H1 (cell line): ENCODE measurements at regions not wholly inside any gene's neighbourhood (a gene's known extent, or its start where the extent isn't known, plus 50 kb on each side); places are given as distances from the start of the nearest gene placed in this dataset.

Experiments used
- CTCF ChIA-PET: fragments of 300-600 bp; sonication (Branson Sonifier 250); formaldehyde crosslinking; loops from one replicate; lab custom pipeline; 2021; ENCODE audit not compliant: partially characterized antibody; lab: Charles Lee
- POLR2A ChIA-PET: fragments of 300-600 bp; sonication (Branson Sonifier 250); formaldehyde crosslinking; loops from one replicate; lab custom pipeline; 2021; ENCODE audit warnings: inconsistent platforms; ENCODE audit not compliant: partially characterized antibody; lab: Charles Lee
- DNase-seq, 2 experiments: peaks; one replicate each; pipeline versions ENCODE4 v3.0.0 to v3.0.0-alpha.2; 2010 to 2022; ENCODE audit warnings: low spot score in 2 of 2, low read depth in 1 of 2, mixed read lengths in 1 of 2
- FAIRE-seq: peaks from 2 replicates; lab custom pipeline; 2011; peaks lifted over from hg19 to GRCh38; lab: Jason Lieb, UNC
- H2AFZ ChIP-seq: 2 replicates; pipeline ENCODE4 v1.8.1; 2012; ENCODE audit warnings: low read length, inconsistent platforms
- H2AK5ac ChIP-seq: 2 replicates; pipeline ENCODE4 v1.6.1; 2013; ENCODE audit warnings: low read depth, low read length
- H2BK120ac ChIP-seq: replicated peaks from 2 replicates; pipeline ENCODE3; 2013; ENCODE audit warnings: low read depth, low read length, inconsistent platforms
- H2BK12ac ChIP-seq: 2 replicates; pipeline ENCODE4 v1.6.1; 2013; ENCODE audit warnings: low read depth, low read length
- H2BK15ac ChIP-seq: 2 replicates; pipeline ENCODE4 v1.6.1; 2013; ENCODE audit warnings: low read length
- H2BK20ac ChIP-seq: 2 replicates; pipeline ENCODE4 v1.6.1; 2013; ENCODE audit warnings: low read length
- H2BK5ac ChIP-seq: 2 replicates; pipeline ENCODE4 v1.6.1; 2013; ENCODE audit warnings: low read depth, low read length
- H3K14ac ChIP-seq: 2 replicates; pipeline ENCODE4 v1.6.1; 2013; ENCODE audit warnings: inconsistent platforms; ENCODE audit not compliant: insufficient read length
- H3K18ac ChIP-seq: 2 replicates; pipeline ENCODE4 v1.6.1; 2013; ENCODE audit warnings: low read length; ENCODE audit errors: extremely low read depth
- H3K23ac ChIP-seq: 2 replicates; pipeline ENCODE4 v1.6.1; 2013; ENCODE audit warnings: inconsistent platforms; ENCODE audit not compliant: insufficient read length
- H3K23me2 ChIP-seq: 2 replicates; pipeline ENCODE4 v1.6.1; 2013; ENCODE audit warnings: low read depth, low read length
- H3K27ac ChIP-seq: 2 replicates; pipeline ENCODE4 v1.6.1; 2011; ENCODE audit warnings: low read depth, low read length, inconsistent platforms
- H3K27me3 ChIP-seq, 4 experiments: replicated peaks in 1 of 4; 1 replicate in 1 of 4; 2 replicates in 3 of 4; pipeline versions ENCODE4 v1.6.1 to v1.8.1; 2011 to 2013; ENCODE audit warnings: low read length in 3 of 4, mild to moderate bottlenecking in 3 of 4, inconsistent platforms in 2 of 4, mixed read lengths in 2 of 4, moderate library complexity in 1 of 4; ENCODE audit not compliant: control insufficient read depth in 3 of 4, insufficient read depth in 3 of 4; ENCODE audit errors: extremely low read depth in 1 of 4
- H3K36me3 ChIP-seq, 4 experiments: 2 replicates each; pipeline versions ENCODE4 v1.6.1 to v1.8.1; 2011 to 2013; ENCODE audit warnings: mild to moderate bottlenecking in 4 of 4, low read length in 3 of 4, moderate library complexity in 2 of 4, control low read depth in 1 of 4, inconsistent platforms in 1 of 4; ENCODE audit not compliant: insufficient read depth in 4 of 4, control insufficient read depth in 2 of 4
- H3K4ac ChIP-seq: replicated peaks from 2 replicates; pipeline ENCODE3; 2013; ENCODE audit warnings: low read length, low read depth, mixed read lengths, inconsistent platforms; ENCODE audit not compliant: insufficient read length
- H3K4me1 ChIP-seq, 4 experiments: replicated peaks in 1 of 4; 1 replicate in 1 of 4; 2 replicates in 3 of 4; pipeline versions ENCODE4 v1.6.1 to v1.8.1; 2011 to 2013; ENCODE audit warnings: low read length in 3 of 4, inconsistent platforms in 2 of 4, mixed read lengths in 1 of 4; ENCODE audit not compliant: insufficient read depth in 4 of 4, control insufficient read depth in 3 of 4
- H3K4me2 ChIP-seq, 2 experiments: 2 replicates each; pipeline versions ENCODE4 v1.6.1 to v1.8.1; 2011 to 2013; ENCODE audit warnings: low read depth in 2 of 2, low read length in 2 of 2, control low read depth in 1 of 2, inconsistent platforms in 1 of 2, mild to moderate bottlenecking in 1 of 2; ENCODE audit not compliant: insufficient read depth in 1 of 2
- H3K4me3 ChIP-seq, 4 experiments: fragments of 200-600, 300-600 bp in 1 of 4; sonication (generic), shearing (Covaris generic), sonication (Bioruptor Twin) in 1 of 4; 2 replicates each; pipeline versions ENCODE4 v1.5.1 to v1.8.1; 2011 to 2016; ENCODE audit warnings: low read length in 4 of 4, low read depth in 3 of 4, control low read depth in 2 of 4, inconsistent platforms in 2 of 4, mild to moderate bottlenecking in 2 of 4, mixed read lengths in 1 of 4, moderate library complexity in 1 of 4; ENCODE audit not compliant: insufficient read depth in 2 of 4; ENCODE audit errors: extremely low read depth in 1 of 4
- H3K56ac ChIP-seq: replicated peaks from 2 replicates; pipeline ENCODE3; 2013; ENCODE audit warnings: low read depth, mild to moderate bottlenecking, mixed read lengths, low read length, inconsistent platforms; ENCODE audit not compliant: insufficient read length
- H3K79me1 ChIP-seq: 2 replicates; pipeline ENCODE4 v1.6.1; 2013; ENCODE audit warnings: low read depth, low read length, control low read depth
- H3K79me2 ChIP-seq, 2 experiments: 2 replicates each; pipeline versions ENCODE4 v1.6.1 to v1.8.1; 2012 to 2013; ENCODE audit warnings: low read length in 2 of 2, mild to moderate bottlenecking in 2 of 2, inconsistent platforms in 1 of 2; ENCODE audit not compliant: insufficient read depth in 2 of 2, control insufficient read depth in 1 of 2
- H3K9ac ChIP-seq, 4 experiments: replicated peaks in 1 of 4; 1 replicate in 1 of 4; 2 replicates in 3 of 4; pipeline versions ENCODE4 v1.6.1 to v1.8.1; 2011 to 2013; ENCODE audit warnings: low read depth in 3 of 4, low read length in 3 of 4, control low read depth in 2 of 4, mild to moderate bottlenecking in 2 of 4, moderate library complexity in 2 of 4, inconsistent platforms in 1 of 4; ENCODE audit errors: extremely low read depth in 1 of 4
- H3K9me3 ChIP-seq, 2 experiments: 2 replicates each; pipeline versions ENCODE4 v1.6.1 to v1.8.1; 2012 to 2013; ENCODE audit warnings: mild to moderate bottlenecking in 2 of 2, moderate library complexity in 2 of 2, control low read depth in 1 of 2, inconsistent platforms in 1 of 2, low read depth in 1 of 2, low read length in 1 of 2, mixed read lengths in 1 of 2; ENCODE audit not compliant: insufficient read depth in 2 of 2
- H4K20me1 ChIP-seq, 2 experiments: replicated peaks in 1 of 2; 2 replicates each; pipeline versions ENCODE3 to v1.8.1; 2011 to 2013; ENCODE audit warnings: inconsistent platforms in 2 of 2, low read length in 2 of 2, mild to moderate bottlenecking in 1 of 2; ENCODE audit not compliant: insufficient read depth in 2 of 2, control insufficient read depth in 1 of 2
- H4K5ac ChIP-seq: 2 replicates; pipeline ENCODE4 v1.6.1; 2013; ENCODE audit warnings: low read length, low read depth, mixed read lengths, inconsistent platforms; ENCODE audit not compliant: insufficient read length
- H4K8ac ChIP-seq: 2 replicates; pipeline ENCODE4 v1.8.0; 2013; ENCODE audit warnings: mild to moderate bottlenecking, moderate library complexity, low read length, inconsistent platforms; ENCODE audit not compliant: insufficient read depth; ENCODE audit errors: extremely low read depth
- H4K91ac ChIP-seq: replicated peaks from 2 replicates; pipeline ENCODE3; 2013; ENCODE audit warnings: low read length, mixed read lengths, inconsistent platforms; ENCODE audit not compliant: insufficient read length
- RAD21 ChIP-seq, 2 experiments: IDR thresholded peaks in 1 of 2; conservative IDR thresholded peaks in 1 of 2; 2 replicates each; pipeline ENCODE4 v1.6.1; 2011; ENCODE audit warnings: low read depth in 2 of 2, low read length in 2 of 2, improper control_type of control experiment in 1 of 2, inconsistent platforms in 1 of 2, mild to moderate bottlenecking in 1 of 2, moderate library complexity in 1 of 2
- SAP30 ChIP-seq: fragments of 300-600 bp; sonication (generic); IDR thresholded peaks from 2 replicates; pipeline ENCODE4 v1.7.1; 2012; ENCODE audit warnings: low read length, moderate library complexity, mild to moderate bottlenecking, inconsistent platforms; ENCODE audit not compliant: insufficient read depth, insufficient replicate concordance
- SIX5 ChIP-seq: IDR thresholded peaks from 2 replicates; pipeline ENCODE4 v1.6.1; 2011; ENCODE audit warnings: mild to moderate bottlenecking, low read depth, low read length
- SP4 ChIP-seq: IDR thresholded peaks from 2 replicates; pipeline ENCODE4 v1.6.1; 2012; ENCODE audit warnings: low read length, inconsistent platforms
- WGBS, 2 experiments: shearing (Covaris generic) in 1 of 2; methylation state at CpG; one replicate each; pipeline versions ENCODE4 v1.1.6 to v1.1.7; 2013 to 2015; ENCODE audit warnings: low lambda C conversion rate in 2 of 2, mixed read lengths in 2 of 2, inconsistent platforms in 1 of 2, low coverage in 1 of 2, missing lambda C conversion rate in 1 of 2; ENCODE audit not compliant: insufficient replicate concordance in 2 of 2, insufficient coverage in 1 of 2, insufficient read length in 1 of 2; ENCODE audit errors: extremely low coverage in 1 of 2, missing lambda C conversion rate in 1 of 2; 5-methylcytosine and 5-hydroxymethylcytosine counted together

DNA sequence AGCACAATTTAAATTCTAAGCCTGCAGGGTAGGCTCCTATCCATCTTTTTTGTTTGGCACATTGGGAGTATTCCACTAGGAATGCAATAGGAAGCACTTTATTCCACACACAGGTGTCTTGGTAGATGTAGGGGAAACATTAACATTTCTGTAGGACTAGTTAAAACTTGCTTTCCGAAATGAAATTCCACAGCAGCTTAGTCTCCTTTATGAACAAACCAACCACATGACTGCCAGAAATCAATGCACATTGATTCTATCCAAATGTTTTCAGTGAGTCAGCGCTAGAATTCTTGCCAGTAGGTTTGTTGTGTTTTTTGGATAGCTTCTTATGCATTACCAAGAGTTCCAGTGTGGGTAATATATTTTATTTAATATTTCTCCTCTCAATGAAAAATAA is 207.9 kb upstream of the CSNK1A1L start:
- Histone ChIP-seq H3K4me2 (no peak overlapping the region), H3K4me1 (peaks cover 0 to 4% (median 4%) of the 10 kb centered on the region in 4 experiments; a peak in 3 of 7 replicates), H3K18ac (no peak overlapping the region), H3K4me3 (no peak overlapping the region), H3K56ac (no peak overlapping the region), H3K23ac (no peak overlapping the region), H2AK5ac (no peak overlapping the region), H2AFZ (0 out of 2 replicates have a peak overlapping the region, but pooled peaks have one; percentile 39), H4K20me1 (no peaks in the 10 kb centered on the region), H2BK5ac (no peak overlapping the region), H3K36me3 (no peaks in the 10 kb centered on the region), H3K4ac (no peak overlapping the region), H3K79me2 (no peaks in the 10 kb centered on the region), H3K14ac (no peak overlapping the region), H3K27ac (no peak overlapping the region), H4K5ac (no peak overlapping the region), H4K91ac (no peak overlapping the region), H3K9ac (no peak overlapping the region), H3K23me2 (no peaks in the 10 kb centered on the region), H3K27me3 (no peaks in the 10 kb centered on the region), H2BK12ac (no peak overlapping the region), H4K8ac (no peak overlapping the region), H2BK15ac (no peak overlapping the region), H3K9me3 (no peaks in the 10 kb centered on the region), H2BK120ac (no peak overlapping the region), H3K79me1 (no peaks in the 10 kb centered on the region), H2BK20ac (no peak overlapping the region)
- DNase-seq (no peak), FAIRE-seq (no peak)
- POLR2A ChIA-PET, result no interaction called here
- CTCF ChIA-PET, result interaction anchor here (1.1 to 1.5 kb wide), 2 partner anchors 8 to 101 kb away, joined by 3 to 5 read pairs; no protein-coding TSS in a partner anchor
- 87% methylated on average over 2 of the region's 2 CpGs; no CpG with 5 or more reads in 1 of the 2 experiments for WGBS, 2 experiments
- no peak for TF ChIP-seq RAD21 (IDR thresholded peaks at IDR 0.05 in 1 of 2, conservative IDR thresholded peaks at IDR 0.05 in 1 of 2; ENCODE audit: low read depth in 2 of 2, low read length in 2 of 2)
- no peak for TF ChIP-seq SAP30
- TF ChIP-seq SP4, result no peak
- no peak for TF ChIP-seq SIX5
